HG03060 (cell line): ENCODE measurements at regions not wholly inside any gene's neighbourhood (a gene's known extent, or its start where the extent isn't known, plus 50 kb on each side); places are given as distances from the start of the nearest gene placed in this dataset.

ENCODE experiments used
- ATAC-seq: cut with Tn5 transposase; IDR thresholded peaks from one replicate; pipeline ENCODE4 v1.9.1; 2021; ENCODE audit warnings: low read depth, moderate number of reproducible peaks; ENCODE audit not compliant: unreplicated experiment

GRCh38 chr2:120863146-120863545 lies 127.5 kb downstream of the GLI2 start:
- ATAC-seq: no peak

GRCh38 chr2:120863661-120864320 lies 128.1 kb downstream of the GLI2 start:
- no peak for ATAC-seq

GRCh38 chr2:120864981-120865380 lies 129.3 kb downstream of the GLI2 start:
- ATAC-seq: no peak

DNA sequence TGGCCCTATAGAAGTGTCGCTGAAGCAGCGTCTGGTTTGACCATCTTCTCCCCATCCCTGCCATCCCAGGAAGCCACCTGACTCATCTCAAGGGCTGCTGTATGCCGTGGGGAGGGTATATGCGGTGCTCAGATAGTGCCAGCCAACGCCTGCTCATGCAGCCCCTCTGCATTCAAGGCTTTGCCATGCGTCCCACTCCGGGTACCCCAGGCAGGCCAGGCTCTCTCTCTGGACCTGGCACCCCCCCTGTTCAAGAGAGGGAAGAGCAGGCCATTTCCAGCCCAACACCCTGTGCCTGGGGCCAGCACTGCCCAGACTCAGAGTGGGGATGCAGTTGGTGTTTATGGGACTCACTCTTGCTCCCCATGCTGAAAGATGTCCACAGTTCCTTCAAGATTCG lies 130.0 kb downstream of the GLI2 start:
- no peak for ATAC-seq

- ATAC-seq: no peak
Observed at GRCh38 chr2:120866071-120866470, 130.4 kb downstream of the GLI2 start.

DNA sequence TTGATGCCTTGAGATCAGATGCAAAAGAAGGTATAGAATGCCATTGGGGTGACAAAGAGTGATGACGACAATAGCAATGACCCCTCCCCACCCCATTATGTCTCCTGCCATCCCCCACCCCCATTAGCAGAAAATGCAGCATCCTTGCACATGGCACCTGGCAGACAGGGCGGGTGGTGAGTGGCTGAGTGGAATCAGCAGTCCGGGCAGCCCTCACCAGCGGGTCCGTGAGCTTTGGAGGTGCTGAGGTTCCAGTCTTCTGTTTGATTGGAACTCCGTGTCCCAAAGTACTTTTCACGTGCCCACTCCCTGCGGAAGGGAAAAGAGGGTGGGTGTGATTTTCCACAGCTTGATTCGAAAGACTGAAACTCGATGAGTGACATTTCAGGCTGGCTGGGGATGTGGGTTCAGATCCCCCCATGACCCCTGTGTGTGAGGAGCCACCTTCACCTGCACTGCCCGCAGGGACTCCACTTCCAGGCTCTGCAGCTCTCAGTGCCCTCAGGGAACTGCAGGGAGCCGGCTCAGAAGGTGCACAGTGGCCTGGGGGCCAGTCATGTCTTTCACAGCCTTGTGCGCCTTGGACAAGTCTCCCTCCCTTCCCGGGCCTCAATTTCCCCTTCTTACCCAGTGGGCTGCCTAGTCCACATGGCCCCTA lies 130.9 kb downstream of the GLI2 start:
- ATAC-seq: no peak

GRCh38 chr2:120867290-120868241 lies 131.9 kb downstream of the GLI2 start:
- no peak for ATAC-seq

- ATAC-seq: no peak
Observed at GRCh38 chr2:120868366-120868765, 132.7 kb downstream of the GLI2 start.

DNA sequence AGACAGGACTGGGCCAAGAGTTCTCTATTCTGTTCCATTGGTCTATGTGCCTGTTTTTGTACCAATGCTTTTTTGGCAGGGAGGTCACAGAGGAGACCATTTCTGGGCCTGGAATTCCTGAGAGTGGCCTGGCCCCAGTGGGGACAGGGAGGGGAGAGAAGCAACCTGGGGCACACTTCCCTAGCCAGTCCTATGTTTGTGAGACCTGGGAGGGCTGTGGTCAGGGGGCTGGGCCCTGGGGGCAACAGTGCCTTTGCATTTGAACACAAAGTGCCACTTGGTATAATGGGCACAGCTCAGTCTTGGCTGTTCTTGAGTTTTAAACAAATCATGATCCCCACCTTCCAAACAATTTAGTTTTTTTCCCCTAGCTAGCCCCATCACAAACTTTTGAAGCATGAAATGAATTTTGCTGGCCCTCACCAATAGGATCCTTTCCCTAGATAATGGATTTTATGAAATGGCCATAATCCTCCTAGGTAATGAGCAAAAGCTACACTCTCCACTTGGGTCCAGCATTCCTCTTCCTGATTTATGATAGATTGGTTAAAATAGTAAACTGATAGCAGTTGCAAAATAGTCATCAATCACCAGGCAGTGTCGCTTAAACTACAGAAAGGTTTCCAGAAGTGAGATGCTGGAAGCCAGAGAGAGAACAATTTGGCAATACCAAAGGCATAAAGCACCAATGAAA lies 133.5 kb downstream of the GLI2 start:
- no peak for ATAC-seq

DNA sequence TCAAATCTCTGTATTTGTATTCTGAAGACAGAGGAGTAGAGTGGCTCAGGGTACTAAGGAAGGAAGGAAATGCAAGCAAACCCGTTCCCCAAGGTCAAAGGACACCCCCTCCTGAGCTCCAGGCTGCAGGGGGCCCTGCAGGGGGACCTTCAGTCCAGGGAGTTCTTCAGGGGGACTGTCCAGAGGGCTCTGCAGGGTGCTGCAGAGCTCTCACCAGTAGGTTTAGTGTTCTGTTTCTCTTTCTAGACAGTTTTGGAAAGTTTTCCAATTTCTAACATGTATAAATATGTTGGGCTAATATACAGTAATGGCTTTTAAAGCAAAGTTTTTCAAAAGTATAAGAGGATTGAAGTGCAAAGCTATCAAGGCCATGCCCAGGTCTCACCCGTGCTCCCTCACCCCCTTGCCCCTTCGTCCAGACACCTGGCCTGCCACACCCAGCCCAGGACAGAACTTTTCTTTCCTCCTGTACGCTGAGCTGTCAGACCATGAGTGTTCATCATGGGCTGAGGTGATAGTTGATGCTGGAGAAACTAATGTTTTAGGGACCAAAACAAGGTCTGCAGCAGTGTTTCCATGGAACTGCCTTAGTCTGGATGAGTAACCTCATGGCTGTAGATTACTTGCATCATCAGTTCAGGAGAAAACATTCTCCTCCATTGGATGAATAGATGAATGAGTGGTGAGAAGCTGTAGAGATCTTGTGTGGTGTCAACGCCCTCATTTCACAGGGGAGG lies 134.2 kb downstream of the GLI2 start:
- ATAC-seq: no peak

- no peak for ATAC-seq
Observed at GRCh38 chr2:120870467-120870788, 134.8 kb downstream of the GLI2 start.

DNA sequence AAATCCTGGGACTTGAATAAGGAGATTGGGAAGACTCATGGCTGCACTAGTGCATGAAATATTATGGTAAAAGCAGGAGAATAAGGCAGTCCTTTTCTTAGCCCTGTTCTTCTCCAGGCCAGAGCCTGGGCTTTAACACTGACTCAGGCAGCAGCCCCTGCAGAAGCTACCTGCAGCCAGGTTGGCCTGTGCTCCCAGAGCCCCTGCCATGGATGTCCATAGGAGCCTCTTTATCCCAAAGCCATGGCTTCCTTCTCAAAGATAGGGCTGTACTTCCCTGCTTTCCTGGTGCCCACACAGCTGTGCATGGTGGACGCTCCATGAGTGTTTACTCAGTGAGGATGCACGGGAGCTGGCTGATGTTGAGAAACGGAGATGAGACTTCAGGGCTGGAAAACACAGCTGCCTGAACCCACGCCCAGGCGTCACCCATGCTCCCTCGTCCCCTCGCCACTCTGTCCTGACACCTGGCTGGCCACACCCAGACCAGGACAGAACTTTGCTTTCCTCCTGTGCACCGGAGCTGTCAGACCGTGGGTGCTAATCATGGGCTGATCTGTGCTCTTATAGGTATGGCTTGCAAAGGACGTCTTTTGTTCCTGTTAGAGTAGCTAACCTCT lies 135.5 kb downstream of the GLI2 start:
- ATAC-seq: no peak

GRCh38 chr2:120871881-120872620 lies 136.4 kb downstream of the GLI2 start:
- ATAC-seq: no peak

DNA sequence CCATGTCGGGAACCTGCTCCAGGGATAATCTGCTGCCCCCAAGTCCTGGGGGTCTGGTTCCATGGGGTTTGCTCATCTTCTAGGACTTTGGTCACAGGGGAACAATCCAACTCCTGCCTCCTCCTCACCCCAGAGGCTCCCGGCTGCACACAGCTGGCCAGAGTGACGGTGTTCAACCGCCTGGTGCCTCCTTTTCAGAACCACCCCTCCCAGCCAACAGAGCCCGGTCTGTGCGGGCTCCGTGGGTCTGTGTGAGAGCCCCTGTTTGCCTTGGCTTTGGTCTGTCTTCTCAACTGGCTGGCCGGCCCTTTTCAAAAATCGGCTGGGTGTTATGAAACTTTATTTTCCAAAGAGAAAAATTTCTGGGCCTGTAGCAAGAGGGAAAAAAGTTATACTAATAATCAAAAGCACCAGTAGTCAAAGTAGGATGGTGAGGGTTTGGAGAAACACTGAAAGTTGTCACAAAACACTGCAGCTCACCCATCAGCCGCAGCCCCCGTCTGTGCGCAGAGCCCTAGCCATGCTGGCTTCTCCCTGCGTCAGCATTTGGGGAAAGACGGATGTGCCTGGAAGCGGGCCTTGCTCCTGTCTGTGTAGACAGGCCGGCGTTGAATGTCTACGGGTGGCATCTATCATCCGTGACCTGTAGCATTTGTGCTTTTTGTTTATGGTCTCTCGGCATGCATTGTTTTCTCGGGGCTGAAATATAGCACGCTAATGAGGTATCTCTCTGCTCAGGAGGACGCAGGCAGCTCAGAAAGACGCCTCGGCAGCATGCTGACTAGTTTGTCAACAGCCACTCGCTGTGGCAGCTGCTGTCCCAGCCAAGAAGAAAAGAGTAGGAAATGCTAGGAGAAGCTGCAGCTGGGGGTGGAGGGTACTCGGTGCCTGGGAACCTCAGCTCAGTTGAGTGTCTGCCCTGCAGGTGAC lies 138.6 kb downstream of the GLI2 start:
- no peak for ATAC-seq

DNA sequence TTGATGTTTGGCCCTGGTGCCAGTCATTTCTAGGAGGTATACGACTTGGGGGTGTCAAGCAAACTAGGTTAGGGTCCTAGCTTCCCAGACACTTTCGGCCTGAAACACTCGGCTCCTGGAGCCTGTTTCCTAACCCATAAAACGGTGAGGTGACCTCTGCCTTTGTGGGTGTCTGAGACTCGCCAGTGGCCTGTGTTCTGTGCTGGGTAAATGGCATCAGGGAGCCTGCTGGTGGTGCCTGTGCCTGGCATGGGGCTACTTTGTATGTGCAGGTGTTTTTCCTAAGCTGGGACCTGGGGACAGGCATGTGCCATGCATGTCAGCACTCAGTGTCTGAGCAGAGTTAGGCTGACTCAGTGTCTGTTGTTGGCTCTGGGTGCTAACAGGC lies 139.2 kb downstream of the GLI2 start:
- no peak for ATAC-seq

DNA sequence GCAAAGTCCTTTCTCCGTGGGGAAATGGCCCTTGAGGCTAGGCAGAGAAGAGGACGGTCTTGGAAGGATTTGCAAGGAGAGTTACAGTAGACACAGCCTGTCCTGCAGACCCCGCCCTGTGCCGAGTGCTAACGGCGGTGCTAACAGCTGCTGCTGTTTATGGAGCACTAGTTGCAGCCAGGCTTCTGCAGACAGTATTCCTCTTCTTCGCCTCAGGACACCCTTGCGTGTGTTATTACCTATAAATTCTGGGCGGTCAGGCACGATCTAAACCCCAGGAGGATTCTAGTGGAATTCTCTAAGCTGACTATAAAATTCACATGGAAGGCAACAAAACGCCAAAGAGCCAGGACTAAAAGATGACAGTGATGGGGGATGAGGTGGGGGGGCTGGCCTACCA lies 139.8 kb downstream of the GLI2 start:
- ATAC-seq: no peak

GRCh38 chr2:120876526-120877280 lies 141.0 kb downstream of the GLI2 start:
- no peak for ATAC-seq
